ENCODE measurements at regions not wholly inside any gene's neighbourhood (a gene's known extent, or its start where the extent isn't known, plus 50 kb on each side); places are given as distances from the start of the nearest gene placed in this dataset.

- DNase-seq (ENCODE audit: low spot score in 2 of 2) = no peak
- no peak for TF ChIP-seq CTCF (IDR thresholded peaks at IDR 0.05)
- Histone ChIP-seq H3K27me3 (no peaks in the 10 kb centered on the region), H3K4me3 (no peak overlapping the region), H3K36me3 (no peaks in the 10 kb centered on the region), H3K27ac (no peak overlapping the region), H3K9me3 (no peaks in the 10 kb centered on the region), H3K4me1 (no peaks in the 10 kb centered on the region)
- intact Hi-C loops (cut with DNase I) = no loop called here
These were observed 108.8 kb downstream of the SQOR start for GRCh38 chr15:45743426-45744235.

- H3K4me1 ChIP-seq = no peaks in the 10 kb centered on the region
These were observed 109.4 kb downstream of the SQOR start for GRCh38 chr15:45744236-45744589.

GRCh38 chr15:45747426-45747825 is 112.6 kb downstream of the SQOR start:
- no peak for DNase-seq (ENCODE audit: low spot score in 2 of 2)
- TF ChIP-seq CTCF (IDR thresholded peaks at IDR 0.05) = no peak
- no peaks in the 10 kb centered on the region for H3K27me3 ChIP-seq
- no peak overlapping the region for H3K27ac ChIP-seq
- H3K4me3 ChIP-seq = no peak overlapping the region
- H3K4me1 ChIP-seq = no peaks in the 10 kb centered on the region
- intact Hi-C loops (cut with DNase I) = no loop called here
- no peaks in the 10 kb centered on the region for H3K36me3 ChIP-seq
- H3K9me3 ChIP-seq = no peaks in the 10 kb centered on the region

More at GRCh38 chr15:45744236-45744589, 109.4 kb downstream of the SQOR start:
- H3K4me3 ChIP-seq = no peak overlapping the region
- no peaks in the 10 kb centered on the region for H3K9me3 ChIP-seq
- H3K36me3 ChIP-seq = no peaks in the 10 kb centered on the region
- no peak overlapping the region for H3K27ac ChIP-seq
- no peak for DNase-seq (ENCODE audit: low spot score in 2 of 2)
- TF ChIP-seq CTCF (IDR thresholded peaks at IDR 0.05) = no peak
- no peaks in the 10 kb centered on the region for H3K27me3 ChIP-seq
- intact Hi-C loops (cut with DNase I) = no loop called here

GRCh38 chr15:45751629-45752028 is 116.8 kb downstream of the SQOR start:
- no peak overlapping the region for H3K4me3 ChIP-seq
- H3K27me3 ChIP-seq = no peaks in the 10 kb centered on the region
- intact Hi-C loops (cut with DNase I) = no loop called here
- H3K36me3 ChIP-seq = no peaks in the 10 kb centered on the region
- no peak for DNase-seq (ENCODE audit: low spot score in 2 of 2)
- no peaks in the 10 kb centered on the region for H3K4me1 ChIP-seq
- TF ChIP-seq CTCF (IDR thresholded peaks at IDR 0.05) = no peak
- H3K27ac ChIP-seq = no peak overlapping the region
- no peaks in the 10 kb centered on the region for H3K9me3 ChIP-seq

- H3K4me1 ChIP-seq = no peaks in the 10 kb centered on the region
- H3K4me3 ChIP-seq = no peak overlapping the region
- H3K27me3 ChIP-seq = no peaks in the 10 kb centered on the region
- TF ChIP-seq CTCF (IDR thresholded peaks at IDR 0.05) = no peak
- DNase-seq (ENCODE audit: low spot score in 2 of 2) = no peak
- no peak overlapping the region for H3K27ac ChIP-seq
- no peaks in the 10 kb centered on the region for H3K36me3 ChIP-seq
- intact Hi-C loops (cut with DNase I) = no loop called here
- no peaks in the 10 kb centered on the region for H3K9me3 ChIP-seq
These were observed 125.1 kb downstream of the SQOR start for GRCh38 chr15:45759936-45760335.
